HL-60 (cell line): ENCODE measurements at regions not wholly inside any gene's neighbourhood (a gene's known extent, or its start where the extent isn't known, plus 50 kb on each side); places are given as distances from the start of the nearest gene placed in this dataset.

Source experiments
- DNase-seq, 2 experiments: peaks; one replicate each; pipeline ENCODE4 v3.0.0-alpha.2; 2010 to 2020; ENCODE audit warnings: low read depth in 1 of 2, low spot score in 1 of 2
- H3K27ac ChIP-seq: fragments of 250-450 bp; sonication (Bioruptor Pico); replicated peaks from 2 replicates; pipeline ENCODE4 v1.5.1; 2020; ENCODE audit warnings: mild to moderate bottlenecking, moderate library complexity
- H3K27me3 ChIP-seq: fragments of 250-450 bp; sonication (Bioruptor Pico); 2 replicates; pipeline ENCODE4 v1.5.1; 2021; ENCODE audit warnings: mild to moderate bottlenecking, moderate library complexity; ENCODE audit not compliant: insufficient read depth, poor library complexity, severe bottlenecking
- H3K4me3 ChIP-seq: replicated peaks from 2 replicates; pipeline ENCODE4 v1.5.1; 2011; ENCODE audit warnings: mild to moderate bottlenecking, control low read depth, low read length; ENCODE audit not compliant: insufficient read depth
- GABPA ChIP-seq: IDR thresholded peaks from 2 replicates; pipeline ENCODE4 v1.6.1; 2012; ENCODE audit warnings: low read depth
- POLR2AphosphoS5 ChIP-seq: IDR thresholded peaks from 2 replicates; pipeline ENCODE4 v1.6.1; 2012; ENCODE audit warnings: low read depth
- SPI1 ChIP-seq: IDR thresholded peaks from 2 replicates; pipeline ENCODE4 v1.6.1; 2012; ENCODE audit warnings: low read depth, mild to moderate bottlenecking, borderline replicate concordance
- TF ChIP-seq, protein P1 (sequence below): IDR thresholded peaks from one replicate; pipeline ENCODE4 v1.5.1; 2011; ENCODE audit warnings: low read length, control low read depth, inconsistent platforms; ENCODE audit not compliant: insufficient read depth
- TF ChIP-seq, protein P2 (sequence below): IDR thresholded peaks from 2 replicates; pipeline ENCODE4 v1.6.1; 2012; ENCODE audit warnings: low read depth; ENCODE audit not compliant: insufficient replicate concordance

DNA sequence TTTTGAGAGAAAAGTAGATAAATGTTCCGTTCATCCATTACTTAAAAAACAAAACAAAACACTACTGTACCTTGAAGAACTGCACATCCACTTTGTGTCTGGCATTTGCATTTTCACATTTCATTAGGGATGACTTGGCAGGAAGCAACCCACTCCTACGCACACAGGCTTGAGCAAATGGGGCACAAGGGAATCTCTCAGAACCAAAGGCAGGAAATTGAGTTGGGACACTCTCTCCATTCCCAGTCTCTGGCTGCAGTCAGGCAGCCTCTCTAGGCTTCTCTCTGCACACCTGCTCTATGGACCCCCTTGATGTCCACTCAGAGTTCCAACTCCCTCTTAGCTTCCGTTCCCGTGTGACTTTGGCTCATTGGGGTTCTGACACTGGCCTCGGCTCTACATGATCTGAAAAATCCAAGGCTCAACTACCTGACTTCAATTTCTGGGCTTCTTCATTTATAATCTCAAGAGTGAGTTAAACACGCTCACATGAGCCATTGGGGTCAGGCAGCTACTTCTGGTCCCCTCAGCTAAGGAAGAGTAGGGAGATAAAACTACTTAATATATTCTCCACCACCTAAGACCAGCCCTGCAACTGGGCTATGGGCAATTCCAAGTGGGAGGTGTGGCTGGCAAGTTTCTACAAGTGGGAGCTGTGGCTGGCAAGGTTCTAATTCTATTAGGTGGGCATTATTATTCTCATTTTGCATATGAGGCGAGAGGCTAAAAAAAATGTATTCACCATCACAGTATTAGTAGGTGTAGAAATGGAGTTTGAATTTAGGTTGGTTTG is 251.9 kb downstream of the SOD2 start:
- TF ChIP-seq POLR2AphosphoS5 (no peak), GABPA (no peak), SPI1 (no peak)
- TF ChIP-seq, protein P1, sequence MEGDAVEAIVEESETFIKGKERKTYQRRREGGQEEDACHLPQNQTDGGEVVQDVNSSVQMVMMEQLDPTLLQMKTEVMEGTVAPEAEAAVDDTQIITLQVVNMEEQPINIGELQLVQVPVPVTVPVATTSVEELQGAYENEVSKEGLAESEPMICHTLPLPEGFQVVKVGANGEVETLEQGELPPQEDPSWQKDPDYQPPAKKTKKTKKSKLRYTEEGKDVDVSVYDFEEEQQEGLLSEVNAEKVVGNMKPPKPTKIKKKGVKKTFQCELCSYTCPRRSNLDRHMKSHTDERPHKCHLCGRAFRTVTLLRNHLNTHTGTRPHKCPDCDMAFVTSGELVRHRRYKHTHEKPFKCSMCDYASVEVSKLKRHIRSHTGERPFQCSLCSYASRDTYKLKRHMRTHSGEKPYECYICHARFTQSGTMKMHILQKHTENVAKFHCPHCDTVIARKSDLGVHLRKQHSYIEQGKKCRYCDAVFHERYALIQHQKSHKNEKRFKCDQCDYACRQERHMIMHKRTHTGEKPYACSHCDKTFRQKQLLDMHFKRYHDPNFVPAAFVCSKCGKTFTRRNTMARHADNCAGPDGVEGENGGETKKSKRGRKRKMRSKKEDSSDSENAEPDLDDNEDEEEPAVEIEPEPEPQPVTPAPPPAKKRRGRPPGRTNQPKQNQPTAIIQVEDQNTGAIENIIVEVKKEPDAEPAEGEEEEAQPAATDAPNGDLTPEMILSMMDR: no peak
- TF ChIP-seq, protein P2, sequence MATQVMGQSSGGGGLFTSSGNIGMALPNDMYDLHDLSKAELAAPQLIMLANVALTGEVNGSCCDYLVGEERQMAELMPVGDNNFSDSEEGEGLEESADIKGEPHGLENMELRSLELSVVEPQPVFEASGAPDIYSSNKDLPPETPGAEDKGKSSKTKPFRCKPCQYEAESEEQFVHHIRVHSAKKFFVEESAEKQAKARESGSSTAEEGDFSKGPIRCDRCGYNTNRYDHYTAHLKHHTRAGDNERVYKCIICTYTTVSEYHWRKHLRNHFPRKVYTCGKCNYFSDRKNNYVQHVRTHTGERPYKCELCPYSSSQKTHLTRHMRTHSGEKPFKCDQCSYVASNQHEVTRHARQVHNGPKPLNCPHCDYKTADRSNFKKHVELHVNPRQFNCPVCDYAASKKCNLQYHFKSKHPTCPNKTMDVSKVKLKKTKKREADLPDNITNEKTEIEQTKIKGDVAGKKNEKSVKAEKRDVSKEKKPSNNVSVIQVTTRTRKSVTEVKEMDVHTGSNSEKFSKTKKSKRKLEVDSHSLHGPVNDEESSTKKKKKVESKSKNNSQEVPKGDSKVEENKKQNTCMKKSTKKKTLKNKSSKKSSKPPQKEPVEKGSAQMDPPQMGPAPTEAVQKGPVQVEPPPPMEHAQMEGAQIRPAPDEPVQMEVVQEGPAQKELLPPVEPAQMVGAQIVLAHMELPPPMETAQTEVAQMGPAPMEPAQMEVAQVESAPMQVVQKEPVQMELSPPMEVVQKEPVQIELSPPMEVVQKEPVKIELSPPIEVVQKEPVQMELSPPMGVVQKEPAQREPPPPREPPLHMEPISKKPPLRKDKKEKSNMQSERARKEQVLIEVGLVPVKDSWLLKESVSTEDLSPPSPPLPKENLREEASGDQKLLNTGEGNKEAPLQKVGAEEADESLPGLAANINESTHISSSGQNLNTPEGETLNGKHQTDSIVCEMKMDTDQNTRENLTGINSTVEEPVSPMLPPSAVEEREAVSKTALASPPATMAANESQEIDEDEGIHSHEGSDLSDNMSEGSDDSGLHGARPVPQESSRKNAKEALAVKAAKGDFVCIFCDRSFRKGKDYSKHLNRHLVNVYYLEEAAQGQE: no peak
- Histone ChIP-seq H3K4me3 (no peak overlapping the region), H3K27ac (no peak overlapping the region), H3K27me3 (peaks cover 3% of the 10 kb centered on the region)
- no peak for DNase-seq

DNA sequence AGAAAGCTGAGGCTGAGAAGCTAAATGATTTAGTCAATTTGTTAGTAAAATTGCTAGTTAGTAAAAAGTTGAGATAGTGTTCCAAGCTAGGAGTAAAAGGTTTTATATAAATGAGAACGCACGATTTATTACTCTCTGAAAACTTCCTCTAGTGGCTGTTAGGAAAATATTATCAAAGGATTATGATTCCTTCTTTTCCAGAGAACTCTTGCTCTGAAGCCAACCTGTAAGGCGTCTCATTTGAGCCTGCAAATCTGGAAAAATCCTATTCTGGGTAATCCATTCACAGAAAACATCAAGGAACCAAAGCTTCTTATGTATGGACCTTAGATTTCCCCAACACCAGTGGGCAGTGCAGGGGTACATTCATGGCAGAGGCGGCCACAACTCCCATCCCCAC is 252.7 kb downstream of the SOD2 start:
- H3K4me3 ChIP-seq: no peak overlapping the region
- H3K27ac ChIP-seq: no peak overlapping the region
- no peak for DNase-seq
- peaks cover 3% of the 10 kb centered on the region for H3K27me3 ChIP-seq
- TF ChIP-seq POLR2AphosphoS5: no peak
- TF ChIP-seq GABPA: no peak
- TF ChIP-seq, protein P2: no peak
- no peak for TF ChIP-seq SPI1
- TF ChIP-seq, protein P1: no peak

DNA sequence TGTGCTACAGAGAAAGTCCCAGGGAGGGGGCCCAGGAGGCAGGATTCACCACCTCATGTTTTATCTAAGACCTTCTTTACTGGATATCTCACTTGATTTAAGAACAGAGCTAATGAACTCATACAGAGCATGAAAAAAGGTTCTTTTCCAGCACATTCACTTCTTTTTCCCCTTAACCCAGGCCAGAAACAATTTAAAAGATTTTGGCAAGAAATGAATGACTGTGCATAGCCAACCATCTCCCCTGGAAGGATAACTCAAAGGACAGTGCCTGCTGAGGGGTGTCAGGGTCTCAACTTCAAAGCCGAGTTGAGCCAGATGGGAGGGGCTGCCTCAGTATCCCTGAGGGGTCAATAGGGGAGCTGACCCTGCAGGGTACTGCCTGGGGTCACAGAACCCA is 253.4 kb downstream of the SOD2 start:
- Histone ChIP-seq H3K27ac (no peak overlapping the region), H3K27me3 (peaks cover 3% of the 10 kb centered on the region), H3K4me3 (no peak overlapping the region)
- no peak for DNase-seq
- TF ChIP-seq, protein P2: no peak
- no peak for TF ChIP-seq POLR2AphosphoS5
- TF ChIP-seq, protein P1: no peak
- no peak for TF ChIP-seq SPI1
- TF ChIP-seq GABPA: no peak
